H9 (cell line): ENCODE measurements at regions not wholly inside any gene's neighbourhood (a gene's known extent, or its start where the extent isn't known, plus 50 kb on each side); places are given as distances from the start of the nearest gene placed in this dataset.

Source experiments
- DNase-seq: peaks from one replicate; pipeline ENCODE4 v3.0.0-alpha.2; 2017
- H2AFZ ChIP-seq: one replicate; pipeline ENCODE4 v1.6.1; 2013; ENCODE audit warnings: mild to moderate bottlenecking, low read length, control low read depth, moderate library complexity
- H2AK5ac ChIP-seq: 2 replicates; pipeline ENCODE4 v1.6.1; 2013; ENCODE audit warnings: low read length, control low read depth, mixed read lengths; ENCODE audit not compliant: insufficient read length
- H2BK120ac ChIP-seq: one replicate; pipeline ENCODE4 v1.6.1; 2013; ENCODE audit warnings: low read depth, mild to moderate bottlenecking, low read length, control low read depth, inconsistent platforms; ENCODE audit not compliant: poor library complexity, severe bottlenecking
- H2BK12ac ChIP-seq: 2 replicates; pipeline ENCODE4 v1.6.1; 2013; ENCODE audit warnings: low read length, control low read depth, mixed read lengths, low read depth; ENCODE audit not compliant: insufficient read length
- H2BK15ac ChIP-seq: 2 replicates; pipeline ENCODE4 v1.6.1; 2013; ENCODE audit warnings: low read depth, low read length, control low read depth
- H2BK20ac ChIP-seq: one replicate; pipeline ENCODE4 v1.6.1; 2013; ENCODE audit warnings: low read depth, mild to moderate bottlenecking, low read length, control low read depth, inconsistent platforms; ENCODE audit not compliant: poor library complexity, severe bottlenecking
- H2BK5ac ChIP-seq: 2 replicates; pipeline ENCODE4 v1.6.1; 2013; ENCODE audit warnings: low read length, control low read depth, mixed read lengths; ENCODE audit not compliant: insufficient read length
- H3K14ac ChIP-seq: 2 replicates; pipeline ENCODE4 v1.6.1; 2013; ENCODE audit warnings: low read length, control low read depth; ENCODE audit not compliant: insufficient read depth
- H3K18ac ChIP-seq: 2 replicates; pipeline ENCODE4 v1.6.1; 2013; ENCODE audit warnings: low read depth, mild to moderate bottlenecking, mixed read lengths, low read length, control low read depth; ENCODE audit not compliant: insufficient read length
- H3K23ac ChIP-seq: 2 replicates; pipeline ENCODE4 v1.6.1; 2013; ENCODE audit warnings: low read length, control low read depth, mixed read lengths, low read depth; ENCODE audit not compliant: insufficient read length
- H3K23me2 ChIP-seq: 2 replicates; pipeline ENCODE4 v1.6.1; 2013; ENCODE audit warnings: low read depth, mild to moderate bottlenecking, mixed read lengths, low read length, control low read depth; ENCODE audit not compliant: insufficient read length, poor library complexity, severe bottlenecking
- H3K27ac ChIP-seq: 2 replicates; pipeline ENCODE4 v1.5.1; 2013; ENCODE audit warnings: low read length, control low read depth, mixed read lengths, low read depth; ENCODE audit not compliant: insufficient read length
- H3K27me3 ChIP-seq: 2 replicates; pipeline ENCODE4 v1.6.1; 2013; ENCODE audit warnings: low read length, control low read depth, inconsistent platforms; ENCODE audit not compliant: insufficient read depth
- H3K4ac ChIP-seq: 2 replicates; pipeline ENCODE4 v1.6.1; 2013; ENCODE audit warnings: low read depth, mild to moderate bottlenecking, control low read depth, inconsistent platforms, low read length, moderate library complexity
- H3K4me1 ChIP-seq: 2 replicates; pipeline ENCODE4 v1.6.1; 2013; ENCODE audit warnings: low read length, control low read depth, inconsistent platforms; ENCODE audit not compliant: insufficient read depth
- H3K4me2 ChIP-seq: 2 replicates; pipeline ENCODE4 v1.6.1; 2013; ENCODE audit warnings: low read length, control low read depth, mixed read lengths; ENCODE audit not compliant: insufficient read length, insufficient read depth
- H3K56ac ChIP-seq: 2 replicates; pipeline ENCODE4 v1.6.1; 2013; ENCODE audit warnings: low read depth, mild to moderate bottlenecking, mixed read lengths, low read length, control low read depth; ENCODE audit not compliant: insufficient read length
- H3K79me1 ChIP-seq: 2 replicates; pipeline ENCODE4 v1.6.1; 2013; ENCODE audit warnings: low read depth, mild to moderate bottlenecking, moderate library complexity, low read length, control low read depth, inconsistent platforms; ENCODE audit not compliant: insufficient read depth, poor library complexity, severe bottlenecking
- H3K79me2 ChIP-seq: 2 replicates; pipeline ENCODE4 v1.6.1; 2013; ENCODE audit warnings: low read length, control low read depth, inconsistent platforms; ENCODE audit not compliant: insufficient read depth
- H3K9ac ChIP-seq: 2 replicates; pipeline ENCODE4 v1.6.1; 2013; ENCODE audit warnings: low read length, control low read depth, mixed read lengths; ENCODE audit not compliant: insufficient read length; ENCODE audit errors: extremely low read depth
- H3K9me3 ChIP-seq: one replicate; pipeline ENCODE4 v1.6.1; 2013; ENCODE audit warnings: low read depth, low read length, inconsistent platforms; ENCODE audit not compliant: control insufficient read depth
- H3T11ph ChIP-seq: one replicate; pipeline ENCODE4 v1.6.1; 2013; ENCODE audit warnings: mild to moderate bottlenecking, low read length, control low read depth, inconsistent platforms
- H4K20me1 ChIP-seq: one replicate; pipeline ENCODE4 v1.6.1; 2013; ENCODE audit not compliant: control insufficient read depth, insufficient read length, insufficient read depth
- H4K5ac ChIP-seq: 2 replicates; pipeline ENCODE4 v1.6.1; 2013; ENCODE audit warnings: low read depth, mild to moderate bottlenecking, mixed read lengths, low read length, control low read depth; ENCODE audit not compliant: insufficient read length
- H4K8ac ChIP-seq: replicated peaks from 2 replicates; pipeline ENCODE4 v1.6.1; 2013; ENCODE audit warnings: low read length, control low read depth, mixed read lengths, low read depth; ENCODE audit not compliant: insufficient read length
- H4K91ac ChIP-seq: 2 replicates; pipeline ENCODE4 v1.6.1; 2013; ENCODE audit warnings: low read depth, mild to moderate bottlenecking, moderate library complexity, mixed read lengths, low read length, control low read depth; ENCODE audit not compliant: insufficient read length
- H3K27ac Mint-ChIP-seq, 3 experiments: 2 replicates in 2 of 3; 3 replicates in 1 of 3; pipeline ENCODE4 v1.8.0; 2020 to 2021; ENCODE audit warnings: mixed read lengths in 3 of 3, mild to moderate bottlenecking in 1 of 3, moderate library complexity in 1 of 3
- H3K27me3 Mint-ChIP-seq: 2 replicates; pipeline ENCODE4 v1.8.0; 2021; ENCODE audit warnings: low read depth, mild to moderate bottlenecking, moderate library complexity, mixed read lengths
- H3K36me3 Mint-ChIP-seq, 3 experiments: 2 replicates in 2 of 3; 3 replicates in 1 of 3; pipeline ENCODE4 v1.8.0; 2020 to 2021; ENCODE audit warnings: low read depth in 3 of 3, mixed read lengths in 3 of 3; ENCODE audit not compliant: insufficient read depth in 1 of 3
- H3K4me1 Mint-ChIP-seq, 2 experiments: 2 replicates each; pipeline ENCODE4 v1.8.0; 2020; ENCODE audit warnings: mixed read lengths in 2 of 2
- H3K4me3 Mint-ChIP-seq, 2 experiments: 2 replicates in 1 of 2; 3 replicates in 1 of 2; pipeline ENCODE4 v1.8.0; 2020 to 2021; ENCODE audit warnings: mild to moderate bottlenecking in 2 of 2, mixed read lengths in 2 of 2, moderate library complexity in 1 of 2
- H3K9me3 Mint-ChIP-seq, 2 experiments: 2 replicates in 1 of 2; 3 replicates in 1 of 2; pipeline ENCODE4 v1.8.0; 2020; ENCODE audit warnings: mild to moderate bottlenecking in 2 of 2, mixed read lengths in 2 of 2, moderate library complexity in 1 of 2
- CTCF ChIP-seq: fragments of 200-600 bp; sonication (generic); conservative IDR thresholded peaks from 3 replicates; pipeline ENCODE4 v1.8.0; 2021; ENCODE audit warnings: antibody characterized with exemption, mild to moderate bottlenecking
- WGBS: extraction: QIAGEN DNeasy Blood & Tissue Kit; methylation state at CpG from one replicate; pipeline ENCODE4 v1.1.7; 2013; ENCODE audit warnings: missing lambda C conversion rate, low lambda C conversion rate, mixed read lengths; ENCODE audit not compliant: insufficient read length; ENCODE audit errors: extremely low coverage; 5-methylcytosine and 5-hydroxymethylcytosine counted together

GRCh38 chr1:82141390-82141789, 340.7 kb downstream of the ADGRL2 start:
- Histone ChIP-seq H3K18ac (no peak overlapping the region), H3K27ac (no peak overlapping the region), H3K4me2 (no peak overlapping the region), H2BK15ac (no peak overlapping the region), H3K23me2 (no peaks in the 10 kb centered on the region), H3K9me3 (no peaks in the 10 kb centered on the region), H3K79me1 (no peaks in the 10 kb centered on the region), H2BK20ac (no peak overlapping the region), H3K9ac (no peak overlapping the region), H3K14ac (no peak overlapping the region), H3K4ac (no peak overlapping the region), H3K27me3 (no peaks in the 10 kb centered on the region), H2AFZ (no peak overlapping the region), H2AK5ac (no peak overlapping the region), H4K8ac (no peak overlapping the region), H4K20me1 (no peaks in the 10 kb centered on the region), H3K79me2 (no peaks in the 10 kb centered on the region), H3T11ph (no peak overlapping the region), H4K5ac (no peak overlapping the region), H3K56ac (no peak overlapping the region), H4K91ac (no peak overlapping the region), H2BK120ac (no peak overlapping the region), H2BK12ac (no peak overlapping the region), H3K23ac (no peak overlapping the region), H3K4me1 (no peaks in the 10 kb centered on the region; the same call in 1 of the 2 replicates), H2BK5ac (no peak overlapping the region)
- no CpG with 5 or more reads among the region's 2 CpGs for WGBS
- Mint-ChIP-seq H3K27me3 (peaks cover 1% of the 10 kb centered on the region; the same call in 1 of the 2 replicates), H3K36me3 (no peaks in the 10 kb centered on the region; a peak in 1 of 7 replicates), H3K27ac (no peak overlapping the region), H3K4me1 (peaks cover 17 to 20% of the 10 kb centered on the region in 2 experiments), H3K4me3 (no peak overlapping the region), H3K9me3 (peaks cover 0 to 2% of the 10 kb centered on the region in 2 experiments; a peak in 1 of 5 replicates)
- no peak for DNase-seq
- no peak for TF ChIP-seq CTCF
